ENCODE measurements at regions not wholly inside any gene's neighbourhood (a gene's known extent, or its start where the extent isn't known, plus 50 kb on each side); places are given as distances from the start of the nearest gene placed in this dataset.
A peak's percentile ranks its signal among the peaks of the same experiment; 100 is the strongest.
"Not testable (repeated sequence)": the region's sequence is repeated elsewhere in the genome, so short reads cannot be mapped to it uniquely, and the experiment has no call there.

GRCh38 chr10:70987396-70988130 is 99.2 kb upstream of the PCBD1 start:
- DNase-seq (ENCODE audit: low read depth): no peak

GRCh38 chr10:70990156-70990555 is 101.8 kb upstream of the PCBD1 start:
- not testable (repeated sequence) for DNase-seq (ENCODE audit: low read depth)

- no peak for DNase-seq (ENCODE audit: low read depth)
Measured at GRCh38 chr10:70990681-70991080, 102.3 kb upstream of the PCBD1 start.

- DNase-seq (ENCODE audit: low read depth): no peak
Measured at GRCh38 chr10:70991140-70992124, 103.1 kb upstream of the PCBD1 start.

GRCh38 chr10:70992436-70992835 is 104.1 kb upstream of the PCBD1 start:
- no peak for DNase-seq (ENCODE audit: low read depth)

- DNase-seq (ENCODE audit: low read depth): no peak
Measured at GRCh38 chr10:70993051-70993450, 104.7 kb upstream of the PCBD1 start.

GRCh38 chr10:70996549-70996948 is 108.2 kb upstream of the PCBD1 start:
- DNase-seq (ENCODE audit: low read depth): no peak

GRCh38 chr10:70997236-70997635 is 108.9 kb upstream of the PCBD1 start:
- DNase-seq (ENCODE audit: low read depth): no peak

GRCh38 chr10:70998086-70998485 is 109.7 kb upstream of the PCBD1 start:
- DNase-seq (ENCODE audit: low read depth): no peak

GRCh38 chr10:71001470-71001869 is 113.1 kb upstream of the PCBD1 start:
- DNase-seq (ENCODE audit: low read depth): peak; percentile 5

GRCh38 chr10:71004176-71005075 is 116.1 kb upstream of the PCBD1 start:
- DNase-seq (ENCODE audit: low read depth): no peak

GRCh38 chr10:71005337-71006305 is 117.3 kb upstream of the PCBD1 start:
- DNase-seq (ENCODE audit: low read depth): no peak

- DNase-seq (ENCODE audit: low read depth): no peak
Measured at GRCh38 chr10:71006506-71006905, 118.1 kb upstream of the PCBD1 start.

- DNase-seq (ENCODE audit: low read depth): no peak
Measured at GRCh38 chr10:71007516-71007915, 119.2 kb upstream of the PCBD1 start.

- no peak for DNase-seq (ENCODE audit: low read depth)
Measured at GRCh38 chr10:71008150-71008549, 119.8 kb upstream of the PCBD1 start.

GRCh38 chr10:71009126-71009525 is 120.8 kb upstream of the PCBD1 start:
- DNase-seq (ENCODE audit: low read depth): no peak

- no peak for DNase-seq (ENCODE audit: low read depth)
Measured at GRCh38 chr10:71010730-71011129, 122.4 kb upstream of the PCBD1 start.

- DNase-seq (ENCODE audit: low read depth): no peak
Measured at GRCh38 chr10:71011141-71011540, 122.8 kb upstream of the PCBD1 start.

GRCh38 chr10:71014021-71014805 is 125.8 kb upstream of the PCBD1 start:
- no peak for DNase-seq (ENCODE audit: low read depth)

All from myocyte (in vitro differentiated cells).